Amniotic epithelial cell (primary cell): ENCODE measurements at regions not wholly inside any gene's neighbourhood (a gene's known extent, or its start where the extent isn't known, plus 50 kb on each side); places are given as distances from the start of the nearest gene placed in this dataset.

Source experiments
- DNase-seq: peaks from one replicate; pipeline ENCODE4 v3.0.0-alpha.2; 2010; ENCODE audit warnings: low read depth

DNA sequence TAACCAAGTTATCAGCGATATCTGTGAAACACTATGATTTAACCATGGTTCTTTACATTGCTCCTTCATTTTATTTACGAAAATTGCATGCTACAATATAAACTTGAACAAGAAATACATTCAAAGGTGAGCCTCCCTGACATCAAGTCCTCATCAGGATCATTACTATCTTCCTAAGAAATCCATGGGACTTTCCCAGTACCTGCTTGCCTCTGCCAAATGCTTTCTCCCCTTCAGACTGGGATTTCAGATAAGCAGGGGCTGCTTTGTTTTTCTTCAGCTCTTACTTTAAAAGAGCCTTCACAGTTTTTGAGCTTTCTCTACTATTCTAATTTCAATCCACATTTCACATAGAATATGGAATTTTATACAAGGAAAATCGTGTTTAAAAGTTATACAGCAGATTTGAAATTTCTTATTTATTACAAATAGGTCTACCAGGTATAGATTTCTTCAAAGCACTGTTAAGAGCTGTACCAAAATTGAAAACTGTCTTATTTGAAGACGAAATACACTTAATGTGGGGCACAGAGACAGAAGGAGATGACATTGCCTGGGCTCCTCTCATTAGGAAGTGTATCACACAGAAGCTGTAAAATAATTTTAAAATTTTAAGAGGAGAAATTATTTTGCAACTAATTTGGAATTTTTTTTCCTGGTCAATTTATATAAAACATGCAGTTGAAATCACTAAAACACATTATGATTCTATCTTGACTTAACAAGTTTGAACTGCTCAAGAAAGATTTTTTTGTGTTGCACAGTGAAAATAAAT, 615.0 kb upstream of the AGTR1 start:
- no peak for DNase-seq

DNA sequence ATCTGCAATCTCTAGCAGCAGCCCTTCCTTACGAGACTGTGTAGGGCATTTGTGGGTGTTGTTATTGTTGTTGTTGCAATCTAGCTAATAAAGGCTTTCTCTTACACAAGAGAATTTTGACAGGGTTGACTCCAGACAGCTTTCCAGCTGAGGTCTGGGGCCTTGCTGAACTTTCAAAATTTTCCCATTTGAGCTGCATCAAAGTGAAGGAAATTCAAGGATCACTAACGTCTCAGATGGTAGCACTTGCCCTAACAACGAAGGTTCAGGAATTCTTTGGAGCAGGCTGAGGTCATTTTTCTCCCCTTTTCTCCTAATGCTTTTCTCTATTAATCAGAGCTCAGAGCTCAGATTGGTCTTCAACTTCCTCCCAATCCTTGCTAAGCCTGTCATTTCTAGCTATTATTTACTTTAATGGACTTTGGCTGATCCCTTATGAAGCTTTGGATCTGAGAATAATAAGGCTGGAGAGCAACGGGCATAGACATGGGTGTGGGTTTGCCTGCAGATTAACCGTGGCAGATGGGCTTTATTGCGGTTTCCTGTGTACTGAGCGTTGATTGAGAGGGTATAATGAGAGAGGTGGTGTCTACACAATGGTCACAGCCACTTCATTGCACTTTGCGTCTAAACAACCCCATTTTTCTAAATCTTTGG, 614.0 kb upstream of the AGTR1 start:
- DNase-seq = no peak

DNA sequence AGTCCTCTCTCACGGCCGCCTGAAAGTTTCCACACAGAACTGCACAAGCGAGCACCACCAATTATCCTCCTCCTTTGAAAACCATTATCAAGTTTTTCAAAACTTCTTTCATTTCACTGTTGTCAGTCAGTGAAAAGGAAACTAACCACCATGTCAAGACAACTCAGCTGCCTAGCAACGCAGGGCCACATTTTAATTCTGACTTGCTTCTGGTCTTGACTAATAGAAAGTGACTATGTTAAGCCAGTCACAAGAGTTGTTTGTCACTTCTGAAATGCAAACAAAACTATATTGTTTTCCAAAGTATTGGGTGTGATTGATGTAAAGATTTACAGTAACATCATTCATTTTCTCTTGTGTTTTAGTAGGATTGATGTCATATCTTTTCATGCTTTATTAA, 612.8 kb upstream of the AGTR1 start:
- no peak for DNase-seq

DNA sequence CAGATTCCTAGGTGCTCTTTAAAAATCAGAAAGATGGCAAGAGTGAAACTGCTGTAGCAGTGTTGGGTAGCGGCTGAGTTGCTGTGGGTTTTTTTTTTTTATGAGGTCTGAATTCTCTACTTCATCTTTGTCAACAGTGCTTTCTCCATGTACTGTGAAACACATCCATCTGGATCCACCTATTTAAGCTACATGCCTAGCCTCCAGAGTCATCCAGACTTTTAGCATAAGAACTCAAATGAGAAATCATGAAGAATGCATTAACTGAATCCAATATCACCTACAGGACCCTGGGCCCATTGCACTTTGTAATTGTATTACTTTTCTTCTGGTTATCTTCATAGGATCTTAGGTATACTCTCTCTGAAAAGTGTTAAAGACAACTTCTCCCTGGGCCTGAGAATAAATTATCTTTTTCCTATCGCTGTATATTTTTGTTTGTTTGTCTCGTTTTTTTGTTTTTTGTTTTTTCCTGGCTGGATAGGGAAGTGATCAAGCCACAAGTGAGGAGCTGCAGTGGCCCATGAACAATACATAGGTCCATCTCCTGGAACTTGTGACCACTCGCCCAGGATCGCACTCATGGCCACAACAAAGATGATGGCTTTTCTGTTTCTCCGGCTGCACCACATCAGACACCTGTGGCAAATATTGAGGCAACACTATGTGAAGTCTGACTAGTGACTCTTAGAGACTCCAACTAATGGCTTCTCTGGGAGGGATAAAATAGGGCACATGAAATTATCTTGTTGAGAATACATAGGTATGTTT, 609.9 kb upstream of the AGTR1 start:
- no peak for DNase-seq

DNA sequence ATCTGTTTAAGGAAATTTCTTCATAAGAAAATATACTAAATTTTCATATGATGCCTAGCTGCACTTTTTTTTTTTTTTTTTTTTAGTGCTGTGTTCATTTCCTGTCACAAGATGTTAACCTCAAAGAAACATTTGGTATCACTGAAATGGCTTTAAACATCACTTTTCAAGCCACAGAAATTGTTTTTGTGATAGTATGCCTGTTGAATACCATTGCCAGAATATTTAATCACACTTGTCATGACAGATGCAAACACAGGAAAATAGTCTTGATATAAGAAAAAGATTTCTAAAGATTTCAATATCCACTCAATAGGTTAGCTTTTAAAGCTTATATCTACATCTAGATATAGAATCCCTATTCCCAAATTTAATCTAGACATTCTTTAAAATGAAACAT, 608.5 kb upstream of the AGTR1 start:
- DNase-seq = no peak

DNA sequence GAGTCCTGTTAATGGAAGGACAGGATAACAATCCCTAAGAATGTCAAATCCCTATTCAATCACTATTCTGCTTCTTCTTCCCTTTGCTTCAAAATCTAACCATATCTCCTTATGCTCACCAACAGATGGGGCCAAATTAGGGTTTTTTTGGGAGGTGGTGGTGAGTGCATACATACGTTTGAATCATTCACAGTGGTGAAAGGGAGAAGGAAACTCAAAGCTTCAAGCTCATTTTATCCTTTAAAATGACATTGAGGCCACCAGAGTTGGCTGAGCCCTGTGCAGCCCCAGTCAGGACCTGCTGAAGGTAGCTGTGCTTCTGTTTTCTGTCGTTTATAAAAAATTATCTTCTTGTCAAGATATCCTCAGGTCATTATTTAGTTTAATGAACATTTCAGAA, 607.5 kb upstream of the AGTR1 start:
- DNase-seq = no peak

DNA sequence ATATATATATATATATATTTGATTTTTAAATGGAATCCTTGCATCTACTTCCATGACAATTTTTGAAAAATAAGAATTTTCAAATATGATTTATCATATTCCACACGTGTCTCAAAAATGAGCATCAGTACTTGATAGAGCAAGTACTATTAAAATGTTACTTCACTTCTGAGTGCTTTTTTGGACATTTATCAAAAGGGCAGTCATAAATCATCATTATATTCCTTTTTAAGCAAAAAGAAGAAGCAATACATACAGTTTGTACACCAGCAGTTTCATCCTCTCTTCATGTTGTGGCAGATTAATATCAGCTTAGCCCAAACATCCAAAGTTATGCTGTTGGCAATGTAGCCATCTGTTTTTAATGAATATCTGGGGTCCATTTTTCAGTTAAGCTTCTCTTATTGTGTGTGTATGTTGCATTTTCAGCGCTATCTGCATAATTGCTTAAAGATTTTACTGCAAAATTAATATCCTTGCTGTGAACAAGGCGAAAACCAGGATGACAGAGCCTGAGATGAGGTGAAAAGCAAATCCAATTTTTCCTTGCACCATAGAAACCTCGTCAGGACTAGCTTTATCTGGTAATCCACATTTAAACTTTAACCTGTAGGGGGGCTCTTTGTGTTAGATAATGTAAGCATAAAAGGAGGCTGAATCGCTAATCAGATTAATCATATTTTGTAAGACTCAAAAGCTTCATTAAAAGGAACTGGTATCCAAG, 604.9 kb upstream of the AGTR1 start:
- DNase-seq = no peak

DNA sequence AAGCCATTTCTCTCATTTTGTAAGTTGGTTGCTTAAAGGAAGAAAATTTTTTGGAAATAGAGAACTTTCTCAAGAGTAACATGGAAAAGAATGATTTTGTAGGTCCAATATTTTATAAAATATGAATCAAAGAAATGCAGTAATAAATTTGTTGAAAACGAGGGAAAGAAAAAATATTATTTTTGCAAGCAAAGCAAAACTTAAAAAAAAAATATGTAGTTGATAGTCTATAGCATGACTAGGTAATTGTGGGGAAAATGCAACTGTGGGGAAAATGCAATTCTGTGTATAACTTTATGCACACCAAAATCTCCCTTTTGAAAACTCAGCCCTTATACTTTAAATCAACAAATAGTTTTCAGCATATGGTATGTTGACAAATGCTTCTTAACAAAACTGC, 604.0 kb upstream of the AGTR1 start:
- no peak for DNase-seq

DNA sequence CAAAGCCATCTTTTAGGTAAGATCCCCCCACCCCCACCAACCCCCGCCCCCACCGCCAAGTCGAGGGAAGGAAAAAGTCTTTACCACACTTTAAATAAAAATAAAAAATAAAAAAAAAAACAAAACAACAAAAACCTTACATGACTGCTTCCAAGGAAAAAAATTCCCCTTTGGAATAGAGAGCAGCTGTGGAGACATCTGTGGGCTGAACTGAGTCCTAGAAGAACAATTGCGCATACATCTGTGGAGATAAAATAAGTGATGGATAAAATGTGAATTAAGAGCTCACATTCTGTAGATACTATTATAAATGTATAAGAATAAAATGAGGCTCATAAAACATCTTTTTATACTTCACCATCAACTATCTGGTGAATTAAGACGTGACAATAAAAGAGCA, 601.7 kb upstream of the AGTR1 start:
- DNase-seq = no peak

DNA sequence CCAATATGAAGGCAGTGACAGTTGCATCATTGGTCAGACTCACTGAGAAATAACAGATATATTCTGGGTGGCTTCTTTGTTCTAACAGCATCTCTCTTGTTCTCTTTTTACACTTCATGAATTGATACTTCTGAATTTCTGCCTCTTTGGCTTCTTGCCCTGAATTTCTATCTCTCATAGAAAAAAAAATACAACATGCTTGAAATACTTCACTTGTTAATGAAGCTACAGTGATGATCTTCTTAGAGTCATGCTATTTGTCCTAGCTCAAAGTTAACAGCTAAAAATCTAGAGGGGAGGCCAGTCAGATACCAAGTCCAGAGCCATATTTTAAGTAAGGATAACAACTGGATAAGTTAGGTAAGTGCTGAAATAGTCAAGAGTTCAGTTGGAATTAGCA, 597.2 kb upstream of the AGTR1 start:
- no peak for DNase-seq

DNA sequence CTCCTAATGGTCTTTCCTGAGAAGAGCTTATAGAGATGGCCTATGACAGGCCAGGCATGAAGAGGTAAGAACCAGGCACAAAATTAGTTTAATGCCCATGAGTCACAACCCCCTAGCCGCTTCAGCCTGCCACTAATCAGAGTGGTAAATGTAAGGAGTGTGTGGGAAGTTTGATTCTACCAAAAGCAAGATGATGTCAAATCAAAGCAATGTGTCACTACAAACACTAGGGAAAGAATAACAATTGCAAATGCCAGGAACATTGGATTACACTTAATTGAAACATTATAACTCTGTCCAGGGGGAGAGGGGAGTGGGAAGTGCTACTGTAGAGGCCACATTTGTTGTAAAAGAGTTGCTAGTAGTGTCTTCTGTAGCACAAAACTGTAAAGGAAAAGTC, 596.6 kb upstream of the AGTR1 start:
- DNase-seq = no peak

DNA sequence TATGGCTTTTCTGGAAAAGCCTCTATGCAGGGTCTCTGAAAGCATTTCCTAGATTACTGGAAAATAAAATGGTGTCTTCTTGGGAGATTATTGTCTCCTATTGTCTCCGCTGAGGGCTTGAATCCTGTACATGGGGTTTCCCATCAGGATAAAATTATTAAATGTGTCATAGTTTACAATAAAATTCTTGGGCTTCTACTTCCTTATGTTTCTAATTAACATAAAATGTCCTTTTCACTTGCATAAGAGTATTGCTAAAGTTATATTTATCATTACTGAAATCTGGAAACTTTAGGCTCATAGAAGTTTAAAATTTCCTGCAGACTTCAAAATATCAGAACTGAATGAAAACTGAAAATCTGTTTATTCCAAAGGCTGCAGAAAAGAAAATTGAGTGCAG, 595.5 kb upstream of the AGTR1 start:
- no peak for DNase-seq

DNA sequence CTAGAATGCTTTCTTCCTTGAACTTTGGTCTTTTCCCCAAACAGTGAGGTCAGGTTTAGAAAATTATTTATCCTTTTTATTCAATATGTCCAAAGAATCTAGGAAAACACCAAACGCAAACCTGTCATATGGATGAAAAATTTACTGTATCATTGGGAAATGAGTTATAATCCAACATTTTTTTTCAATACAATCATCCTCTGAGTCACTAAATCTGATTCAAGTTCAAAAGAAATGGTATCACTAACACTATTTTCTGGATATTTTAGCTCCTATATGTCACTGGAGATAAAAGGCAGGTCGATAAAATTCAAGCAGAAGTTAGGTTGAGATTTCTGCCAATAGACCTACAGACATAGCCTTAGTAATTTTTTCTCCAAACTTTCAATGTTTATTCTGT, 591.6 kb upstream of the AGTR1 start:
- no peak for DNase-seq

DNA sequence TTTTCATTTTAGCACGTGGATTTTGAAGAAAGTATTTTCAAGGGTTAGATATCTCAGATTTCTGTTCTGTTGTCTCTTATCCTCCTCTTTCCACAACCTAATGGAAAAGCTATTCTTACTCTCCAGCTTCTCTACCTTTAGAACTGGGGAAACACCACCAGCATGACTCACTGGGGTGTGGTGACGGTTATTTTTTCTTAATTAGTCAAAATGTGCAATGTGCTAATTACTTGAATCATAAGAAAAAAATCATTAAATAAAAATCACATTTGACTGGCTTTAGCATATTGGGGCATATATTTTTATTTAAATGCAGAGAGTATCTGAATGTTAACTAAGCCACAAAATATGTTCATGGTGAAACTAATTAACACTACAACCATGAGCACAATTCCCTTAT, 570.7 kb upstream of the AGTR1 start:
- DNase-seq = no peak

DNA sequence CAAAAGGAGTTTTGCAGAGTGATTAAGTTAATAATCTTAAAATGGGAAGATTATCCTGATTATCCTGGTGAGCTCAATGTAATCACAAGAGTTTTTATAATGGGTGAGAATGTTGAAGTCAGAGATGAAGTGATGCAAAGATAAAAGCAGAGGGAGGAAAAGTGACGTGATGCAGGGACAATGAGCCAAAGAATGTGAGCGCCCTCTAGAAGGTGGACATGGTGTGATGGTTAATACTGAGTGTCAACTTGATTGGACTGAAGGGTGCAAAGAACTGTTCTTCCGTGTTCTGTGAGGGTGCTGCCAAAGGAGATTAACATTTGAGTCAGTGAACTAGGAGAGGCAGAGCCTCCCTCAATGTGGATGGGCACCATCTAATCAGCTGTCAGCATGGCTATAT, 569.6 kb upstream of the AGTR1 start:
- no peak for DNase-seq

DNA sequence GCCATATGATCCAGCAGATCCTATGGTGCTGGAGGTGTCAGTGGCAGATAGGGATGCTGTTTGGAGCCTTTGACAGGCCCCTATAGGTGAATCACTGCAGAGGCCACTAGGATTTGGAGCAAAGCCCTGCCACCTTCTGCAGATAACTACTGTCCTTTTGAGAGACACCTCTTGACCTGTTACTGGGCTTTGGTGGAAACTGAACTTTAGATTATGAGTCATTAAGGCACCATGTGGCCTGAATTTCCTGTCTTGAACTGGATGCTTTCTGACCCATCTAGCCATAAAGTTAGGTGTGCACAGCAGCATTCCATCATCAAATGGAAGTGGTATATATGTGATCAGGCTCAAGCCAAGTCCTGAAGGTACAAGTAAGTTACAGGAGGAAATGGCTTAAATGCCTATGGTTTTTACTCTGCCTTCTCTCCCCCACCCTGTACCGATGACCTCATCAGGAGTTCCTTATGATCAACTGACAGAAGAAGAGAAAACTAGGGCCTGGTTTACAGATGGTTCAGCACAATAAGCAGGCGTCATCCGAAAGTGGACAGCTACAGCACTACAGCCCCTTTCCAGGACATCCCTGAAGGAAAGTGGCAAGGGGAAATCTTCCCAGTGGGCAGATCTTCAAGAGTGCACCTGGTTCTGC, 565.6 kb upstream of the AGTR1 start:
- no peak for DNase-seq

DNA sequence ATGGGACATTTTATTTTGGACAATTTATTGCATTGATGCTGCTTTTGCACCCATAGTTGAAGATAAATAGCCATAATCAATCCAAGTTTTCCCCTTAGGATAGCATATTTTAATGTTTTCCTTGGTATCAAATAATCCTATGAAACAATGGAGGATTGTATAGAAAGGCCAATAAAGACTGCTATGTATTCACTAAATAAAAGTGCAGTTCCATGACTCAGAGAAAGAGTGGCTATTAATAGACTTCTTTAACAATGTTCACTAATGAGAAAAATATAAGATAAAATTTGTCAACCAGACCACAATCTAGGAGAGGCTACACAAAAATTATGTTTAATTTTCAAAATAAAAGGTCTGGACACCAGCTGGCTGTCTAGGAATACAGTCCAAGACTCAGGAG, 560.9 kb upstream of the AGTR1 start:
- no peak for DNase-seq

DNA sequence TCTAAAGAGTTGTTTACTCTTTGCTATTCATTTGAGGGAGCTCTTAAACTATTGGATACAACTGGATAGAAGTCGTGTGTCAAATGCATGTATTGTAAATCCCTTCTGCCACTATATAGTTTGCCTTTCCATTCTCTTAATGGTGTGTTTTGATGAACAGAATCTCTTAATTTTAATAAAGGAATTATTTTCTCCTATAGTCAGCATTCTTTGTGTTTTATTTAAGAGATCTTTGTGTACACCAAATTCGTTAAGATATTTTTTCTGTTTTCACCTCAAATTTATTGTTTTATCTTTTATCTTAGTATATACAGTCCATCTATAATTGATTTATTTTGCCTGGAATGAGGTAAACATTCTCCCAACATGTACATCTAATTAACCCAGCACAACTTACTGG, 551.5 kb upstream of the AGTR1 start:
- DNase-seq = no peak

DNA sequence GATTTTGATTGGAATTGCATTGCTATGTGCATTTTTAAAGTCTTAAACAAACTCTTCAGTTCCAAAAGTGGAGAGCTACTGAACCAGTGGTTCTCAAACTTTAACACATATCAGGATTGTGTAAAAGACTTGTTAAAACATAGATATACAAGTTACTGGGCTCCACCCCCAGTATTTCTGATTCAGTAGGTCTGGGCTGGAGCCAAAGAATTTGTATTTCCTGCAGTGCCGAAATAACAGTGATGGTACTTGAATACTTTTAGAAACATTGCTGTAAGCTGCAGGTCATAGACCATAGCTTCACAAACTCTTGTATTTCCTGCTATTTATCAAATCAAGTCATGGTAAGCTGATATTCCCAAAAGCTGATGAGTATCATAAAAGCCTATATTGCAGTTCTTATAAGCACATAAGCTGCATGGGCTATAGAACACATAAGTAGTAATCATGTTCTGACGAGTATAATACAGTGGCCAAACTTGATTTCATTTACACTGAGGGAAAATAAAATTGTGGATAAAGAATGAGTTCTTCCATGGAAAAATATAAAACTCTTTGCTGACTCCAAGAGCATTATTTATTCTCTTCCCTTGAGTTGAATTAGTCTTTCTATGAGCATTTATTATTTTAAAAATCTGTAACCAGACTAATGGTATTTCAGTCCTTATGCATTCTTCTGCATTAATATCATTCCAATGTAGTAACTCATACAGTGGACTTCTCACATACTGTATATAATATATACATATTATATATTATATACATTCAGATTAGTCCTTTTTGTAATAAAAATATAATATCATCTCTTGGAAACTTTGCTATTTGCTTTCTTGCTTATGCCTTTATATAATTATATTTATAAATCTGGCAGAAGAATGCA, 550.5 kb upstream of the AGTR1 start:
- DNase-seq = peak; percentile 76

DNA sequence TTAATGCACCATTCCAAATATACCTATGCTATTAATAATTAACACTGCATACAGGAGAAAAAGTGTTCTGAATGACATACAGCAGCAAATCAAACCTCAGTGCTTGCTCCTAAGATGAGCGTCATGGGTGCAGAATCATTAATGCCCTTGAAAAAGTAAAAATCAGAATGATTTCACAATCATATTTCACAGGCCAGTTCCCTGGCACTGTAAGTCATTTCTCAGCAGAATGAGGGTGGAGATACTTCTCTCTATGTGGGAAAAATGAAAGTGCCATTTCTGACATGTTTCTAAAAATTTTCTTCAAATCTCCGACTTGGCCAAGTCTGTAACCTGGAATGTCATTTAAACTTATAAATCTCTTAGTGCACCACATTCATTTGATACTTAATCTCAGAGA, 549.8 kb upstream of the AGTR1 start:
- DNase-seq = peak; percentile 17

DNA sequence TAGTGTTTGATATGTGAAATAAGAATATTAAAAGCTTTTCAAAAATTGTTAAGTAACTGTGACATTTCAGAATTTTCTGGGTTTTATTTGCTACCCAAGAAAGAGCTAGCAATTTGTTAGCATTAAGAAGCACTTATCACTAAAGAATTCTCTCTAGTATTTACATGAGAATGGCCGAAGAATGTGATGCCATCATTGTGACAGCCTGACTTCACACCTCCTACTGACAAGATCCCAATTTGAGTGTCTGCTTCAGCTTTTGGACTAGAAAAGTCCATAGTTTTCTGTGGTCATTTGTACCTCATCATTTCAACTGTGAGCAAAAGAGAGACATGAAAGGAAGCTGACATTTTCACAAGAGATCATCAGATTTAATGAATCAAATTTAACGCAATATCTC, 548.1 kb upstream of the AGTR1 start:
- DNase-seq = no peak
